IPS DF 4.7 (cell line): ENCODE measurements at regions not wholly inside any gene's neighbourhood (a gene's known extent, or its start where the extent isn't known, plus 50 kb on each side); places are given as distances from the start of the nearest gene placed in this dataset.
"Not testable (repeated sequence)": the region's sequence is repeated elsewhere in the genome, so short reads cannot be mapped to it uniquely, and the experiment has no call there.

ENCODE experiments used
- DNase-seq: peaks from one replicate; pipeline ENCODE4 v3.0.0-alpha.2; 2013; ENCODE audit warnings: low spot score; ENCODE audit errors: extremely low read depth

- not testable (repeated sequence) for DNase-seq
Observed at GRCh38 chr6:158886346-158886977, 67.3 kb upstream of the EZR start.

- DNase-seq = not testable (repeated sequence)
Observed at GRCh38 chr6:158881884-158882283, 62.7 kb upstream of the EZR start.

- DNase-seq = not testable (repeated sequence)
Observed at GRCh38 chr6:158881276-158881675, 62.1 kb upstream of the EZR start.

GRCh38 chr6:158879180-158879579, 60.0 kb upstream of the EZR start:
- DNase-seq = no peak

- DNase-seq = no peak
Observed at GRCh38 chr6:158877716-158878115, 58.5 kb upstream of the EZR start.

GRCh38 chr6:158876886-158877285, 57.7 kb upstream of the EZR start:
- no peak for DNase-seq

- DNase-seq = no peak
Observed at GRCh38 chr6:158870649-158870957, 51.4 kb upstream of the EZR start.

GRCh38 chr6:158869826-158870648, 50.9 kb upstream of the EZR start:
- DNase-seq = no peak

- no peak for DNase-seq
Observed at GRCh38 chr6:158868890-158869825, 50.0 kb upstream of the EZR start.
